SW 1271 (cell line): ENCODE measurements at regions not wholly inside any gene's neighbourhood (a gene's known extent, or its start where the extent isn't known, plus 50 kb on each side); places are given as distances from the start of the nearest gene placed in this dataset.
"Not testable (repeated sequence)": the region's sequence is repeated elsewhere in the genome, so short reads cannot be mapped to it uniquely, and the experiment has no call there.

ENCODE experiments used
- DNase-seq, 2 experiments: peaks; one replicate each; lab custom pipeline; 2025; lab: John Stamatoyannopoulos, UW

DNA sequence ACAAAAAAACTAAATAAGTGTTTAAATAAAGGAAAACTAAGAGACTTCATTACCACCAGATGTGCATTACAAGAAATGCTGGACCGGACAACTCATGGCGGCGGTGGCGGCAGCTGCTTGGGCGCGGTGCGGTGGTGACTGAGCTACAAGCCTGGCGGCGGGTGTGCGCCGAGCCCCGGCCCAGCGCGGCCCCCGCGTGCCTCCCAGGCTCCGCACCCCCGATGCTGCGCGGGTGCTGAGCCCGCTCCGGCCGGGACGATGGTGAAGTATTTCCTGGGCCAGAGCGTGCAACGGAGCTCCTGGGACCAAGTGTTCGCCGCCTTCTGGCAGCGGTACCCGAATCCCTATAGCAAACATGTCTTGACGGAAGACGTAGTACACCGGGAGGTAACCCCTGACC, 52.2 kb upstream of the RCOR3 start:
- no peak for DNase-seq

DNA sequence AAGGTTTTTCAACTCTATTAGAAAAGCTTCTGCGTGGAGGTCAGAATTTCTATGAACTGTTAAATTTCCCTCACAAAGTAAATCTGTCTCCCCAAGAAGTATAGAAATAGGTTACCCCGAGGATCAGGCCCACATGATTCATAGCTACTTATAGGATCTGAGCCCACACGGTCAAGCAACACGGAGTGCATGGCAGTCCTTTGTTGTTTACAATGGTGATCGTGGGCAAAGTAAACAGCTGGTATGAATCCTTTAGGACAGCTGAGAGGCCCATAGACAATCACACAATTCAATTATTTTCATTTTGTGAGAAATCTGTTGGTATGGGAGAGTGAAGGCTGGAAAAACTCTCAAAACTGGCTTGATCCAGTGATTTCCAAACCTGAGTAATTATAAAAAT, 58.9 kb upstream of the RCOR3 start:
- no peak for DNase-seq

DNA sequence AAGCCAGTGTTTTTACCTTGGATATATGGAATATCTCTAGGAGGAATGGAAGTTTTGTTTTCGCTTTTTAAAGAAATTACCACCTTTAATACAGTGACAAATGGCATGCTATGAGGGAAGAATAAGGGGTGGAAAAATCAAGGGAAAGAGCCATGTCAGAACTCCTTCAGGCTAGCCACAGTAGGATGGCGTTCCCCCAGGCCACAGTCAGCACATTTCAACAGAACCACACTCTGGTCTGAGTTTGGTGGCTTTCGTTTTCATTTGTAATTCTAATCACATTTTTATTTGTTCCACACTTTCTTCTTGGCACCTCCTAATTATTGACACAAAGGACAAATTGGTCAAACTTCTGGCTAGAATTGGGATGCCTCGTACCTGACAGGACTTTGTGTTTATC, 60.3 kb upstream of the RCOR3 start:
- no peak for DNase-seq

DNA sequence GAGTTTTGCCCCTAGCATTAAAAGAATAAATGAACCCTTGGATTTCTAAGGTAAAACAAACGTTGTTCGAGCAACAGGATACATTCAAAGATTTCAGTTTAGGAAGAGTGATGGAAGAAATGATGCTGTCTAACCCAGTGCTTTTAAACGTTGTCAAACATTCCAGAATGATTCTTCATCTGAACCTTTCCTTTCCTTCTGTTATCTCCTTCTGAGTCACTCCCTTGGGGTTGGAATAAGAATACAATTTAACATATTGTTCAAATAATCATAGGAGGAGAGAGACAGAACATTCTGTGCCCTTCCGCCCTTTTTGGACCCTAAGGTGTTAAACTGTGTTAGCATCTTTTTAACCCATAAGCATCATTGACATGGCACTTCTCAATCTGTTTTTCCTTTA, 61.1 kb upstream of the RCOR3 start:
- DNase-seq, result peak in 1 of 2 experiments; percentile 18

DNA sequence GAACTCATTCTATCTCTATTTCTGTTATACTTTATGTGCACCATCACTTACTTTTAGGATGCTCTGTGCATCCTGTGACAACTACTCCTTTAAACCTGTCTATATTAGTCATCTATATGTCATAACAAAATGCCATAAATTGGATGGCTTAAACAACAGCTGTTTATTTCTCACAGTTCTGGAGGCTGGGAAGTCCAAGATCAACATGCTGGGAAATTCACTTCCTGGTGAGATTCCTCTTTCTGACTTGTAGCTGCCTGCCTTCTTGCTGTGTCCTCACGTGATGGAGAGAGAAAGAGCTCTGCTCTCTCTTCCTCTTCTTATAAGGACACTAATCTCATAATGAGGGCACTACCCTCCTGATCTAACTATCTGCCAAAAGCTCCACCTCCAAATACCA, 62.3 kb upstream of the RCOR3 start:
- no peak for DNase-seq

DNA sequence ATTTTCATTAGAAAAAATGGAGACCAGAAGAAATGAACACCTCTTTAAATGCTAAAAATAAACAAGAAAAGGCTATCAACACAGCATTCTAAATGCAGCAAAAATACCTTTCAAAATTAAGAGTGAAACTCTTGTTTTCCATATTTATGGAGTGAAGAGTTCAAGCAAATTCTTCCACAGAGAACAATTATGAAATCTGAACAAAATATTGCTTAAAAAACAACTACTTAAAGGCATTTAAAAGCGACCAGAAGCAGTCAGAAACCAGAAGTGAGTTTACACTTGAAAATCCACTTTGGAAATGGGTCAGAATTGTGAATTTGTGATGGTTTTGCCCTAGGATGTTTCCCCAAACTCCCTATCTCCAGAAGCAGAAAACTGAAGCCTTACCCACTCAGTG, 60.9 kb upstream of the KCNH1 start:
- no peak for DNase-seq

DNA sequence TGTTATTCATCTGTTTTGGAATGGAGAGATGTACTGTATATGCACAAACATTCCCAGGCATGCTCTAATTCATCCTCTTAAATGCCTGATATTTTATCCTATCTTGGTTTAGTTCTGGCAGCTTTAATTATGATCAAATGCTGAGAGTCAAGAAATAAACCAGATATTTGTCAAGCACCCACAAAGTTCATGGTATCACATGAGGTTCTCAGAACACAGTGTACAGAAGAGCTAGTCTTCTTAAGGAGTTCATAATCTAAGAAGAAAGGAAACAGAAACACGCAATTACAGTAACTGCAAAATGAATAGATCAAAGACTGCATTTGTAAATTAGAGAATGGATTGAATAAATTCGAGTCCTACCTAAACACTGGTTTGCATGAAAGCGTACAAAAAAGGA, 58.3 kb upstream of the KCNH1 start:
- DNase-seq, result no peak

DNA sequence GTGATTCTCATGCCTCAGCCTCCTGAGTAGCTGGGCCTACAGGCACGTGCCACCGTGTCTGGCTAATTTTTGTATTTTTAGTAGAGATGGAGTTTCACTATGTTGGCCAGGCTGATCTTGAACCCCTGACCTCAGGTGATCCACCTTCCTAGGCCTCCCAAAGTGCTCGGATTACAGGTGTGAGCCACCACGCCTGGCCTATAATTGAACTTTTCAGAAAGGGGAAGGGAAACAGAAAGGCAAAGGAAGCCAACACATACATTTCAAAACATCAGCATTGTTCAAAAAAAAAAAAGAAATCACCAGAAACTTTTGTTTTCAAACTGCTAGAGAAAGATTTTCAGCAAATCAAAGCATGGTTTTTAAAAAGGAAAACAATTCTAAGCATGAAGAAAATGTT, 54.8 kb upstream of the KCNH1 start:
- not testable (repeated sequence) for DNase-seq

DNA sequence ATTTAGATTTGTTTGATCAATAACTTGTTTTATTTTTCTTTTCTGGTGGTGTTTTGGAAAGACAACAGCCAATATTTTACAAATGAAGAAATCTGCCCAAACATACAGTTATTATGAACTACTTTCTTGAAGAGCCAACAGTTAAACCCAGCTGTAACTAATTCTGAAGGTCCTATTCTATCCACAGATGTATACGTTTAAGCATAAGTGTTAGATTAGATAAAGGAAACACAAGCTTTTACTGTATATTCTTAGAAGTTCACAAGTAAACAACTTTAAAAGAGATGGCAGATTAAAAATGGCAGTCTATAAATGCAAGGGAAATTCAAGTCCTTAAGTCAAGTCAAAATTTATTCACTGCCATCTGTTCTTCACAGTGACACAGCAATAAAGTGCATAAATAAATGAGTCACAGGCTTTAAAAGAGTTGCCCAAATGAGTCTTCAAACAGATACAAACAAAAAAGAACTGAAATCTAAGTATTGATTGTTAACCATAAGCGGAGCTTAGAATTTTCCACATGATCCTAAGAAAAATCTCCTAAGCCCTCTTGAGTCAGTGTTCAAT, 49.9 kb upstream of the KCNH1 start:
- no peak for DNase-seq
